ENCODE measurements at regions not wholly inside any gene's neighbourhood (a gene's known extent, or its start where the extent isn't known, plus 50 kb on each side); places are given as distances from the start of the nearest gene placed in this dataset.

DNA sequence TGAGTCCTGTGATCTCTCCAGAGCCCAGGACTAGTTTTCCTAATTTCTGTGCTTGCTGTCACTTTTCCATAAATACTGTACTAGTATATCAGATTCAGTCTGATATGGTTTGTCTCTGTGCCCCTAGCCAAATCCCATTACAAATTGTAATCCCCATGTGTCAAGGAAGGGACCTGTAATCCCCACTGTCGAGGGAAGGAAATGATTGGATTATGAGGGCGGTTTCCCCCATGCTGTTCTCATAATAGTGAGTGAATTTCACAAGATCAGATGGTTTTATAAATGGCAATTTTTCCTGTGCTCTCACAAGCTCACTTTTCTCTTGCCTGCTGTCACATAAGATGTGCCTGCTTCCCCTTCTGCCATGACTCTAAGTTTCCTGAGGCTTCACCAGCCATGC lies 54.8 kb upstream of the IFRD1 start:
- DNase-seq (ENCODE audit: low read depth), result peak; percentile 24
- H3K4me3 ChIP-seq (ENCODE audit: low read depth, low read length), result no peak overlapping the region
- no peak for TF ChIP-seq MYC (IDR thresholded peaks at IDR 0.05; ENCODE audit: low read depth, low read length)
- TF ChIP-seq POLR2A (IDR thresholded peaks at IDR 0.05; ENCODE audit: extremely low read depth, insufficient read length), result no peak
- TF ChIP-seq, protein P1, sequence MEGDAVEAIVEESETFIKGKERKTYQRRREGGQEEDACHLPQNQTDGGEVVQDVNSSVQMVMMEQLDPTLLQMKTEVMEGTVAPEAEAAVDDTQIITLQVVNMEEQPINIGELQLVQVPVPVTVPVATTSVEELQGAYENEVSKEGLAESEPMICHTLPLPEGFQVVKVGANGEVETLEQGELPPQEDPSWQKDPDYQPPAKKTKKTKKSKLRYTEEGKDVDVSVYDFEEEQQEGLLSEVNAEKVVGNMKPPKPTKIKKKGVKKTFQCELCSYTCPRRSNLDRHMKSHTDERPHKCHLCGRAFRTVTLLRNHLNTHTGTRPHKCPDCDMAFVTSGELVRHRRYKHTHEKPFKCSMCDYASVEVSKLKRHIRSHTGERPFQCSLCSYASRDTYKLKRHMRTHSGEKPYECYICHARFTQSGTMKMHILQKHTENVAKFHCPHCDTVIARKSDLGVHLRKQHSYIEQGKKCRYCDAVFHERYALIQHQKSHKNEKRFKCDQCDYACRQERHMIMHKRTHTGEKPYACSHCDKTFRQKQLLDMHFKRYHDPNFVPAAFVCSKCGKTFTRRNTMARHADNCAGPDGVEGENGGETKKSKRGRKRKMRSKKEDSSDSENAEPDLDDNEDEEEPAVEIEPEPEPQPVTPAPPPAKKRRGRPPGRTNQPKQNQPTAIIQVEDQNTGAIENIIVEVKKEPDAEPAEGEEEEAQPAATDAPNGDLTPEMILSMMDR (IDR thresholded peaks at IDR 0.05; ENCODE audit: low read depth, low read length), result no peak
- TF ChIP-seq, protein P2, sequence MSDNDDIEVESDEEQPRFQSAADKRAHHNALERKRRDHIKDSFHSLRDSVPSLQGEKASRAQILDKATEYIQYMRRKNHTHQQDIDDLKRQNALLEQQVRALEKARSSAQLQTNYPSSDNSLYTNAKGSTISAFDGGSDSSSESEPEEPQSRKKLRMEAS (IDR thresholded peaks at IDR 0.05; ENCODE audit: low read depth, low read length), result no peak

DNA sequence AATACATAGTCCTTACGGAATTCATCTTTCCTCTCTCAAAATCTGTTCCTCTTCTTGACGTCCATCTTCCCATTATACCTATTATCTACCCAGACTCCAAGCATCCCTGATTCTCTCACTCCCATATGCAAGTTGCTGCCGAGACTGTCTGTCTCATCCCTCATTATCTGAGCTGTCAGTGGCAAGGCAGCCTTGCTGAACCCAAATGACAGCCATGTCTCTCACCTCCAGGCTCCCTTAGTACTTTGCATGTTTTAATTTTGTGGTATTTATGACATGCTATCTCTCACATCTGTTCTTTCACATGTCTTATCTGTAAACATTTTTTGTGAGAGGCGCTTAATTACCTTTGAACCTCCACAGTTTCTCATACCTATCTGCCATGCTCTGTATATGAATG lies 54.4 kb upstream of the IFRD1 start:
- TF ChIP-seq MYC (IDR thresholded peaks at IDR 0.05; ENCODE audit: low read depth, low read length) (no peak), POLR2A (IDR thresholded peaks at IDR 0.05; ENCODE audit: extremely low read depth, insufficient read length) (no peak)
- TF ChIP-seq, protein P2 (IDR thresholded peaks at IDR 0.05; ENCODE audit: low read depth, low read length), result no peak
- TF ChIP-seq, protein P1 (IDR thresholded peaks at IDR 0.05; ENCODE audit: low read depth, low read length), result no peak
- no peak for DNase-seq (ENCODE audit: low read depth)
- H3K4me3 ChIP-seq (ENCODE audit: low read depth, low read length), result no peak overlapping the region

DNA sequence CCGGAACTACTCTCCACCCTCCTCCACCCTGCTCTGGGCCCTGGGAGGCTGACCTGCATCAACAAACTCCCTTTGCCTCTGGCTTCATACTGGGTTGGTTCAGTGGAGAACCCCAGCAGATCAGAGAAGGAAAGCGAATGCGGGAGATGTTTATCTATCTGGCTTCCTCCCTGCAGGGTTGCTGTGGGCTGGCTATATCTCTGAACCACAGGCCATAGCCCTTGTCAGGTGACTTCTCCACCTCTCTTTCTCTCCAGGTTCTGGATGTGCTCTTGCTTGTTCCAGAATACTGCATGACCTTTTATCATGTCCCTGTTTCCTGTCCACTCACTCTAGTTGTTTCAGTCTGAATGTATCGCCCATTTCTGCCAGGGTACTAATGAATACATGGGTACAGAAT lies 51.7 kb upstream of the IFRD1 start:
- no peak overlapping the region for H3K4me3 ChIP-seq (ENCODE audit: low read depth, low read length)
- no peak for DNase-seq (ENCODE audit: low read depth)
- no peak for TF ChIP-seq MYC (IDR thresholded peaks at IDR 0.05; ENCODE audit: low read depth, low read length)
- TF ChIP-seq, protein P1 (IDR thresholded peaks at IDR 0.05; ENCODE audit: low read depth, low read length), result no peak
- TF ChIP-seq, protein P2 (IDR thresholded peaks at IDR 0.05; ENCODE audit: low read depth, low read length), result no peak
- TF ChIP-seq POLR2A (IDR thresholded peaks at IDR 0.05; ENCODE audit: extremely low read depth, insufficient read length), result no peak

DNA sequence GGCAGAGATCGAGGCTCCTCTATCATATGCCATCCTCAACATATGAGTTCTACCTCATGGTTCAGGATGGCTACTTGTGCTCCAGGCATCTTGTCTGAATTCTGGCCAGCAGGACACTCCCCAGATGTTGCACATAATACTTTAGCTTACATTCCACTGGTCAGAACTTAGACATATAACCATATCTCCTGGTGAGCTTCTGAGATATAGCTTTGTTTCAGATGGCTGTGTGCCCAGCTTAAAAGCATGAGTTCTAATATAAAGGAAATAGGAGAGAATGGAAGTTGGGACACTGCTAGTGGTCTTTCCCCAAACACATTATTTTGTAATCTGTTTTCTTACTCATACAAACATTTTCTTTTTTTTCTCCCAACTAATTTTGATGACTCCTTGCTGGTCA lies 50.8 kb upstream of the IFRD1 start:
- no peak for DNase-seq (ENCODE audit: low read depth)
- no peak for TF ChIP-seq POLR2A (IDR thresholded peaks at IDR 0.05; ENCODE audit: extremely low read depth, insufficient read length)
- TF ChIP-seq, protein P1 (IDR thresholded peaks at IDR 0.05; ENCODE audit: low read depth, low read length), result no peak
- TF ChIP-seq, protein P2 (IDR thresholded peaks at IDR 0.05; ENCODE audit: low read depth, low read length), result no peak
- no peak for TF ChIP-seq MYC (IDR thresholded peaks at IDR 0.05; ENCODE audit: low read depth, low read length)
- H3K4me3 ChIP-seq (ENCODE audit: low read depth, low read length), result no peak overlapping the region

DNA sequence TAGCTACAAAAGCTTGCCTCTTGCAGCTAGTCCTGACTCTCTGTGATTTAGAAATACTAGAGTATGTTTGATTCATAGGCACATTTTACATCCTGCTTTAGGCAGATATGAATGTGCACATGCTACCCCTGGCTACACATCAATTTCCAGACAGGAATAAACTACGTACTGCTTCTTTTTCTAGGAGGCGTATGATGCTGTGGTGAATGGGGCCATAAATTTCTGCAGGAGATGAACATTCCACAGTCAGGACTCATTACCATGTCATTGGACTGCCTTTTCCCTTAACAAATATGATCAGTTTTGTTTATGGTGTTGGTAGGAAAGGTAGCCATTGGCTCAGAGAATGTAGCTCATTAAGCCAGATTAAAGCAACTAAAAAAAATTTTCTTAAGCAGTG lies 50.1 kb upstream of the IFRD1 start:
- no peak for DNase-seq (ENCODE audit: low read depth)
- TF ChIP-seq MYC (IDR thresholded peaks at IDR 0.05; ENCODE audit: low read depth, low read length), result no peak
- no peak overlapping the region for H3K4me3 ChIP-seq (ENCODE audit: low read depth, low read length)

Data from NB4 (cell line).